NCI-H2227 (cell line): ENCODE measurements at regions not wholly inside any gene's neighbourhood (a gene's known extent, or its start where the extent isn't known, plus 50 kb on each side); places are given as distances from the start of the nearest gene placed in this dataset.

ENCODE experiments used
- DNase-seq: peaks from one replicate; lab custom pipeline; 2025; ENCODE audit not compliant: unreplicated experiment; lab: John Stamatoyannopoulos, UW

- DNase-seq = no peak
These were observed 62.1 kb upstream of the NPAS2 start for GRCh38 chr2:100757621-100758394.

GRCh38 chr2:100759901-100760300 lies 60.0 kb upstream of the NPAS2 start:
- no peak for DNase-seq

DNA sequence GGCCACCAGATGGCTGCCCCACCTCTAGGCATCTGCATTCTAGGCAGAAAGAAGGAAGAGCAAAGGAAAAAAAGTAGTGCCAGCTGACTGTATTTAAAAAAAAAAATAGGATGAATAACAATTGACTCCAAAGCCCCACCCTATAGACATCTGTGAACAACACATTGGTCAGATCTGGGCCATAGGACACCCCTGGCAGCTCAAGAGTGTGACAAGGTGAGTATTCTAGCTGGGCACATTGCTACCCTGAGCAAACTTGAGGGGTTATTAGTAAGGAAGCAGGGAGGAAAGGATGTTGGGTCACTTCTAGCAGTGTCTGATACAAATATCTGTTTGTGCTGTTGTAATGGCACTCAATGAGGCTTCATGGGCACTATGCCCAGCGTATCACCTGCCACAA lies 58.6 kb upstream of the NPAS2 start:
- DNase-seq = no peak

DNA sequence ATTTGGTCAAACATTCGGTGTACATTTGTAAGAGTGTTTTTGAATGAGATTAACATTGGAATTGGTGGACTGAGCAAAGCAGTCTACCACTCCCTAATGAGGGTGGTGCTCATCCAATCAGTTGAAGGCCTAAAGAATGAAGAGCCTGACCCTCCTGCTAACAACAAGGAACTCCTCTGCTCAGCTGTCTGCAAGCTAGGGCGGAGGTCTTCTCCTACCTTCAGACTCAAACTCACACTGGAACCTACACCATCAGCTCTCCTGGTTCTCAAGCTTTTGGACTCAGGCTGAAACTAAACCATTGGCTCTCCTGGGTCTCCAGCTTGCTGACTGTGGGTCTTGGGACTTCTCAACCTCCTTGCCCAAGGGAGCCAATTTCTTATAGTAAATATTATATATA lies 55.5 kb upstream of the NPAS2 start:
- DNase-seq = no peak

- DNase-seq = no peak
These were observed 54.5 kb upstream of the NPAS2 start for GRCh38 chr2:100765481-100765880.

- DNase-seq = no peak
These were observed 53.7 kb upstream of the NPAS2 start for GRCh38 chr2:100766256-100766655.

DNA sequence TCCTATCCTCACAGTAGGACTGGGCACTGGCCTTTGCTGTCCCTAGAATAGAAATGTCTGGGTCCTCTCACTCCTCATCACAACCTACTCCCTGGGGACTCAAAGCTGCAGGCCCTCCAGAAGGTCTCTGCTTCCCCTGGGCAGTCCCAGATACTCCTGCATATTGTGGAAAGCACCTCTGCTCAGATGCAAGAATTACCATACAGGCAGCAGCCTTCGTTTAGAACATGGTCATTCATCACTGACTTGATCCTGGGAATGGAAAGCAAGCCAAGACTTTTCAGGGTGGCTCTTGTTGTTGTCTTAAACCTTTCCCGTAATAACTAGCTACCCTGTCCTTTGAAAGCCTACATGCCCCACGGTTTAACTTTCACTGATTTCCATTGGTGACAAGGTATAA lies 53.1 kb upstream of the NPAS2 start:
- no peak for DNase-seq

GRCh38 chr2:100767224-100767653 lies 52.7 kb upstream of the NPAS2 start:
- DNase-seq = no peak

DNA sequence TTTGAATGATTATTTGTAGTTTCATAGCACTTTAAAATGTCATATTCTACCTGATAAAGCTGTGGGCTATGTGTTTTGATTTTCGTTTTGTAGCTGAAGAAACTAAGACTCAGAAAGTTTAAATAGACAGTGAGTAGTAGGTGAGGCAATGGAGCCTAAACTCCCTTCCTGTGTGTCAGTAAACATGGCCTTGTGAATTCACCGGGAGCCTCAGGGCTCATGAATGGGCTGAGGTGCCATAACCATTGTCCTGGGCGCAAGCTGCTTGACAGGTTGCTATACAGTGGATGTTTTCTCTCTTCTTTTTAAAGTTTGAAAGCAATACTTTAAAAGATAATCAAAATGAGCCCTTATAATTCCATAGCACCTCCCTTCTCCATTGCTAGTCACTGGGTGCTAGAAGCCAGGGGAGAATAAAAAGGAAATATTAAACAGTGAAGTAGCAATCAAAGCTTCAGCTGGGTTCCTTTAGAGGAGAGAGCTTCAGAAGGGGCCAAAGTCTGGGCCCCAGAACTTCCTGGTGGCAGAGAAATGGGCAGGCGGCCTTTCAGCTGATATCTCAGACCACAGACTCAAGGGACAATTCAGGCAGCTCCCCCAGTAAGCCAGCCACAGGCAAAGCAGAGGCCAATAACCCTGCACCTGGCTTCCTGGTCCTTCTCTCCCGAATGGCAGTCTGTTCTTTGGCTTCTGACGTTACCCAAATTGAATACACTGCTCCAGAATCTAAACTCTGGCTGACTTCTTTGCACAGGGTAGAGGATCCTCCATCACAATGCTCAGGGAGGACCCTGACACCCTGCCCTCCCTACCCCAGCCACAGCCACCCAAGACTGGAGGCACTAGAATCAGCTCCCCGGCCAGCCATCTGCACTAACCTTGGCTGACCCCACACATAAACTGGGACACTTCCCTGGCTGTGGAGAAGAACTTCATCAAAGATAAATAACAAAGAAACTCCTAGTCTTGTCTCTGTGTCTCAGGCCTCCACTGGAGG lies 51.8 kb upstream of the NPAS2 start:
- DNase-seq = no peak
